HG03064 (cell line): ENCODE measurements at regions not wholly inside any gene's neighbourhood (a gene's known extent, or its start where the extent isn't known, plus 50 kb on each side); places are given as distances from the start of the nearest gene placed in this dataset.

Experiments used
- ATAC-seq: cut with Tn5 transposase; IDR thresholded peaks from one replicate; pipeline ENCODE4 v1.9.1; 2021; ENCODE audit warnings: low read depth; ENCODE audit not compliant: unreplicated experiment

- ATAC-seq: no peak
Measured at GRCh38 chr5:118778941-118779340, 209.4 kb downstream of the DTWD2 start.

- ATAC-seq: no peak
Measured at GRCh38 chr5:118777189-118777736, 211.1 kb downstream of the DTWD2 start.

- peak; percentile 46 for ATAC-seq
Measured at GRCh38 chr5:118776755-118777154, 211.6 kb downstream of the DTWD2 start.

GRCh38 chr5:118775790-118776499, 212.4 kb downstream of the DTWD2 start:
- no peak for ATAC-seq

- ATAC-seq: no peak
Measured at GRCh38 chr5:118768607-118769175, 219.7 kb downstream of the DTWD2 start.

- no peak for ATAC-seq
Measured at GRCh38 chr5:118762291-118762690, 226.1 kb downstream of the DTWD2 start.

- ATAC-seq: no peak
Measured at GRCh38 chr5:118761814-118762213, 226.5 kb downstream of the DTWD2 start.

- ATAC-seq: no peak
Measured at GRCh38 chr5:118752969-118753368, 235.4 kb downstream of the DTWD2 start.

GRCh38 chr5:118736396-118736795, 252.0 kb downstream of the DTWD2 start:
- no peak for ATAC-seq

- no peak for ATAC-seq
Measured at GRCh38 chr5:118733394-118733793, 255.0 kb downstream of the DTWD2 start.

- no peak for ATAC-seq
Measured at GRCh38 chr5:118728191-118728590, 260.2 kb downstream of the DTWD2 start.

GRCh38 chr5:118726891-118727290, 261.5 kb downstream of the DTWD2 start:
- no peak for ATAC-seq

GRCh38 chr5:118723021-118723338, 265.4 kb downstream of the DTWD2 start:
- ATAC-seq: peak; percentile 87

- peak; percentile 61 for ATAC-seq
Measured at GRCh38 chr5:118722122-118723020, 266.0 kb downstream of the DTWD2 start.

- no peak for ATAC-seq
Measured at GRCh38 chr5:118711727-118712126, 276.6 kb downstream of the DTWD2 start.

GRCh38 chr5:118705959-118706667, 282.2 kb downstream of the DTWD2 start:
- no peak for ATAC-seq

GRCh38 chr5:118703241-118703640, 285.1 kb downstream of the DTWD2 start:
- no peak for ATAC-seq

GRCh38 chr5:118701791-118702190, 286.6 kb downstream of the DTWD2 start:
- no peak for ATAC-seq

GRCh38 chr5:118700510-118700909, 287.8 kb downstream of the DTWD2 start:
- no peak for ATAC-seq

- ATAC-seq: no peak
Measured at GRCh38 chr5:118698774-118699173, 289.6 kb downstream of the DTWD2 start.

GRCh38 chr5:118696076-118696475, 292.3 kb downstream of the DTWD2 start:
- no peak for ATAC-seq
